HUES6 (cell line): ENCODE measurements at regions not wholly inside any gene's neighbourhood (a gene's known extent, or its start where the extent isn't known, plus 50 kb on each side); places are given as distances from the start of the nearest gene placed in this dataset.
"Not testable (repeated sequence)": the region's sequence is repeated elsewhere in the genome, so short reads cannot be mapped to it uniquely, and the experiment has no call there.

Experiments used
- H3K27ac ChIP-seq: 2 replicates; pipeline ENCODE4 v1.7.0; 2013; ENCODE audit warnings: low read depth, mild to moderate bottlenecking, low read length, inconsistent platforms
- H3K27me3 ChIP-seq: 2 replicates; pipeline ENCODE4 v1.6.1; 2013; ENCODE audit warnings: low read length; ENCODE audit not compliant: control insufficient read depth, insufficient read depth
- H3K36me3 ChIP-seq: 2 replicates; pipeline ENCODE4 v1.6.1; 2013; ENCODE audit warnings: low read length; ENCODE audit not compliant: control insufficient read depth, insufficient read depth
- H3K4me1 ChIP-seq: 2 replicates; pipeline ENCODE4 v1.6.1; 2013; ENCODE audit warnings: low read length; ENCODE audit not compliant: control insufficient read depth, insufficient read depth
- H3K4me3 ChIP-seq: 2 replicates; pipeline ENCODE4 v1.5.1; 2013; ENCODE audit warnings: low read depth, low read length
- H3K9ac ChIP-seq: one replicate; pipeline ENCODE4 v1.6.1; 2013; ENCODE audit warnings: mild to moderate bottlenecking, low read length
- H3K9me3 ChIP-seq: 2 replicates; pipeline ENCODE4 v1.6.1; 2013; ENCODE audit warnings: low read depth, low read length; ENCODE audit not compliant: control insufficient read depth, insufficient read depth

GRCh38 chr11:97756571-97757335 lies 1264.0 kb upstream of the CNTN5 start:
- Histone ChIP-seq H3K9me3 (peaks cover 10% of the 10 kb centered on the region; the same call in 1 of the 2 replicates), H3K4me3 (no peak overlapping the region), H3K9ac (no peak overlapping the region), H3K27me3 (no peaks in the 10 kb centered on the region), H3K4me1 (no peaks in the 10 kb centered on the region), H3K27ac (no peak overlapping the region), H3K36me3 (no peaks in the 10 kb centered on the region)

- Histone ChIP-seq H3K9ac (no peak overlapping the region), H3K4me3 (no peak overlapping the region), H3K36me3 (no peaks in the 10 kb centered on the region), H3K27ac (no peak overlapping the region), H3K4me1 (peaks cover 6% of the 10 kb centered on the region; the same call in 1 of the 2 replicates), H3K9me3 (peaks cover 3% of the 10 kb centered on the region; the same call in 1 of the 2 replicates), H3K27me3 (no peaks in the 10 kb centered on the region)
These were observed 1259.6 kb upstream of the CNTN5 start for GRCh38 chr11:97761175-97761574.

GRCh38 chr11:97764193-97764592 lies 1256.6 kb upstream of the CNTN5 start:
- Histone ChIP-seq H3K4me1 (peaks cover 6% of the 10 kb centered on the region; the same call in 1 of the 2 replicates), H3K9me3 (peaks cover 3% of the 10 kb centered on the region; the same call in 1 of the 2 replicates), H3K36me3 (no peaks in the 10 kb centered on the region), H3K27me3 (no peaks in the 10 kb centered on the region), H3K9ac (no peak overlapping the region), H3K27ac (no peak overlapping the region), H3K4me3 (no peak overlapping the region)

GRCh38 chr11:97764605-97765004 lies 1256.1 kb upstream of the CNTN5 start:
- H3K4me1 ChIP-seq, result peaks cover 6% of the 10 kb centered on the region; the same call in 1 of the 2 replicates
- no peak overlapping the region for H3K9ac ChIP-seq
- peaks cover 3% of the 10 kb centered on the region; the same call in 1 of the 2 replicates for H3K9me3 ChIP-seq
- H3K4me3 ChIP-seq, result no peak overlapping the region
- no peak overlapping the region for H3K27ac ChIP-seq
- no peaks in the 10 kb centered on the region for H3K36me3 ChIP-seq
- no peaks in the 10 kb centered on the region for H3K27me3 ChIP-seq

GRCh38 chr11:97770570-97770969 lies 1250.2 kb upstream of the CNTN5 start:
- no peaks in the 10 kb centered on the region for H3K36me3 ChIP-seq
- H3K27me3 ChIP-seq, result no peaks in the 10 kb centered on the region
- no peaks in the 10 kb centered on the region for H3K9me3 ChIP-seq
- no peak overlapping the region for H3K27ac ChIP-seq
- no peak overlapping the region for H3K9ac ChIP-seq
- H3K4me3 ChIP-seq, result no peak overlapping the region
- H3K4me1 ChIP-seq, result no peaks in the 10 kb centered on the region

- Histone ChIP-seq H3K27ac (no peak overlapping the region), H3K9ac (no peak overlapping the region), H3K4me1 (no peaks in the 10 kb centered on the region), H3K9me3 (no peaks in the 10 kb centered on the region), H3K27me3 (no peaks in the 10 kb centered on the region), H3K4me3 (no peak overlapping the region), H3K36me3 (no peaks in the 10 kb centered on the region)
These were observed 1248.0 kb upstream of the CNTN5 start for GRCh38 chr11:97772705-97773104.

- not testable (repeated sequence) for H3K27me3 ChIP-seq, H3K27ac ChIP-seq, H3K4me1 ChIP-seq, H3K4me3 ChIP-seq, H3K9ac ChIP-seq, H3K36me3 ChIP-seq
- peaks cover 27% of the 10 kb centered on the region for H3K9me3 ChIP-seq
These were observed 1236.4 kb upstream of the CNTN5 start for GRCh38 chr11:97784388-97784787.

- Histone ChIP-seq H3K4me3 (no peak overlapping the region), H3K27ac (no peak overlapping the region), H3K36me3 (no peaks in the 10 kb centered on the region), H3K4me1 (no peaks in the 10 kb centered on the region), H3K9ac (no peak overlapping the region), H3K9me3 (peaks cover 23% of the 10 kb centered on the region), H3K27me3 (no peaks in the 10 kb centered on the region)
These were observed 1233.8 kb upstream of the CNTN5 start for GRCh38 chr11:97786961-97787360.

GRCh38 chr11:97794876-97795275 lies 1225.9 kb upstream of the CNTN5 start:
- H3K4me1 ChIP-seq, result no peaks in the 10 kb centered on the region
- H3K4me3 ChIP-seq, result no peak overlapping the region
- no peak overlapping the region for H3K9ac ChIP-seq
- H3K27ac ChIP-seq, result no peak overlapping the region
- no peaks in the 10 kb centered on the region for H3K9me3 ChIP-seq
- H3K36me3 ChIP-seq, result no peaks in the 10 kb centered on the region
- H3K27me3 ChIP-seq, result no peaks in the 10 kb centered on the region

- H3K9me3 ChIP-seq, result no peaks in the 10 kb centered on the region
- H3K27me3 ChIP-seq, result no peaks in the 10 kb centered on the region
- no peak overlapping the region for H3K27ac ChIP-seq
- no peaks in the 10 kb centered on the region for H3K36me3 ChIP-seq
- H3K4me3 ChIP-seq, result no peak overlapping the region
- H3K4me1 ChIP-seq, result no peaks in the 10 kb centered on the region
- no peak overlapping the region for H3K9ac ChIP-seq
These were observed 1219.9 kb upstream of the CNTN5 start for GRCh38 chr11:97800891-97801290.

GRCh38 chr11:97814325-97814959 lies 1206.3 kb upstream of the CNTN5 start:
- no peak overlapping the region for H3K9ac ChIP-seq
- no peaks in the 10 kb centered on the region for H3K27me3 ChIP-seq
- H3K4me3 ChIP-seq, result no peak overlapping the region
- H3K9me3 ChIP-seq, result peaks cover 8% of the 10 kb centered on the region
- H3K36me3 ChIP-seq, result no peaks in the 10 kb centered on the region
- no peaks in the 10 kb centered on the region for H3K4me1 ChIP-seq
- H3K27ac ChIP-seq, result no peak overlapping the region
